Tibial nerve (tissue), 4 donors: ENCODE measurements at regions not wholly inside any gene's neighbourhood (a gene's known extent, or its start where the extent isn't known, plus 50 kb on each side); places are given as distances from the start of the nearest gene placed in this dataset.

Experiments
- CTCF ChIP-seq, 5 experiments: fragments of 200-600 bp in 3 of 5; fragments of 450-650 bp in 2 of 5; sonication (generic) in 3 of 5; IDR thresholded peaks; one replicate each; pipeline ENCODE4 v1.5.1; 2016 to 2019; ENCODE audit warnings: antibody characterized with exemption in 5 of 5, mild to moderate bottlenecking in 3 of 5, moderate library complexity in 2 of 5
- EP300 ChIP-seq, 2 donors: sonication (generic); formaldehyde crosslinking; IDR thresholded peaks; one replicate each; pipeline ENCODE4 v1.6.1; 2017; ENCODE audit warnings: antibody characterized with exemption in 2 of 2, mild to moderate bottlenecking in 1 of 2
- POLR2A ChIP-seq, 2 donors: fragments of 450-650 bp; IDR thresholded peaks; one replicate each; pipeline ENCODE4 v1.6.1; 2017; ENCODE audit warnings: antibody characterized with exemption in 2 of 2, mild to moderate bottlenecking in 2 of 2, moderate library complexity in 2 of 2

DNA sequence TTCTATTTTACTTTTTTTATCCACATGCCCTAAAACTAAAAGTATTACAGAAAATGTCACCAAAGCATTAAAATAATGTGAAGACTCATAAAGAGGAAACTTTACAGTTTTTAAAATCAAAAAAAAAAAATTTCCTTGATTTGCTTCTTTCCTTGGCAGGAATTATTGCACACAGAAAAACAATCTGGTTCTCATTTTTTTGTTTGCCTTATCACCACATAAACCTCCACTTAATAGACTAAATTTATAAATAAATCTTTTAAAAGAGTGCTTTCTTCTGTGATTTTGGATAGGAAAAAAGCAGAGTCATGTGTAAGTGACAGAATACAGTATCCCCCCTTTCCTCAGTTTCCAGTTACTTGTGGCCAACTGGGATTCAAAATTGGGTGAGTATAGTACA is 695.1 kb upstream of the CITED2 start:
- TF ChIP-seq CTCF (IDR thresholded peaks at IDR 0.05) (no peak), POLR2A (IDR thresholded peaks at IDR 0.05) (no peak), EP300 (IDR thresholded peaks at IDR 0.05) (no peak)
